NCI-H2227 treated with DMSO at 0.1 percent for 48 hours (cell line): ENCODE measurements at regions not wholly inside any gene's neighbourhood (a gene's known extent, or its start where the extent isn't known, plus 50 kb on each side); places are given as distances from the start of the nearest gene placed in this dataset.
"Not testable (repeated sequence)": the region's sequence is repeated elsewhere in the genome, so short reads cannot be mapped to it uniquely, and the experiment has no call there.

ENCODE experiments used
- DNase-seq: peaks from one replicate; lab custom pipeline; 2025; lab: John Stamatoyannopoulos, UW

- DNase-seq = no peak
These were observed 380.2 kb downstream of the RWDD3 start for GRCh38 chr1:95614197-95614596.

GRCh38 chr1:95615421-95615820, 381.4 kb downstream of the RWDD3 start:
- peak; percentile 4 for DNase-seq

GRCh38 chr1:95620076-95620475, 386.1 kb downstream of the RWDD3 start:
- DNase-seq = no peak

GRCh38 chr1:95622609-95623008, 388.6 kb downstream of the RWDD3 start:
- no peak for DNase-seq

- DNase-seq = no peak
These were observed 391.2 kb downstream of the RWDD3 start for GRCh38 chr1:95625224-95625623.

GRCh38 chr1:95627244-95627643, 393.2 kb downstream of the RWDD3 start:
- DNase-seq = no peak

- no peak for DNase-seq
These were observed 397.7 kb downstream of the RWDD3 start for GRCh38 chr1:95631695-95632094.

GRCh38 chr1:95635811-95636210, 401.8 kb downstream of the RWDD3 start:
- no peak for DNase-seq

GRCh38 chr1:95636897-95637296, 402.9 kb downstream of the RWDD3 start:
- DNase-seq = no peak

GRCh38 chr1:95640746-95641145, 406.7 kb downstream of the RWDD3 start:
- DNase-seq = peak; percentile 49

GRCh38 chr1:95641386-95641785, 407.4 kb downstream of the RWDD3 start:
- DNase-seq = no peak

- no peak for DNase-seq
These were observed 408.0 kb downstream of the RWDD3 start for GRCh38 chr1:95642035-95642434.

- no peak for DNase-seq
These were observed 409.1 kb downstream of the RWDD3 start for GRCh38 chr1:95643071-95643470.

GRCh38 chr1:95645126-95645525, 411.1 kb downstream of the RWDD3 start:
- not testable (repeated sequence) for DNase-seq

- no peak for DNase-seq
These were observed 416.6 kb downstream of the RWDD3 start for GRCh38 chr1:95650631-95651030.

GRCh38 chr1:95652423-95652965, 418.5 kb downstream of the RWDD3 start:
- peak; percentile 36 for DNase-seq

GRCh38 chr1:95653618-95654017, 419.6 kb downstream of the RWDD3 start:
- no peak for DNase-seq

GRCh38 chr1:95655321-95656020, 421.5 kb downstream of the RWDD3 start:
- peak; percentile 25 for DNase-seq

- DNase-seq = no peak
These were observed 423.2 kb downstream of the RWDD3 start for GRCh38 chr1:95657248-95657647.

- no peak for DNase-seq
These were observed 425.2 kb downstream of the RWDD3 start for GRCh38 chr1:95659166-95659565.

GRCh38 chr1:95659588-95659987, 425.6 kb downstream of the RWDD3 start:
- no peak for DNase-seq

- no peak for DNase-seq
These were observed 426.7 kb downstream of the RWDD3 start for GRCh38 chr1:95660736-95661135.

- DNase-seq = not testable (repeated sequence)
These were observed 429.5 kb downstream of the RWDD3 start for GRCh38 chr1:95663530-95663929.

GRCh38 chr1:95668165-95668564, 434.2 kb downstream of the RWDD3 start:
- no peak for DNase-seq
